HuH-7.5 (cell line): ENCODE measurements at regions not wholly inside any gene's neighbourhood (a gene's known extent, or its start where the extent isn't known, plus 50 kb on each side); places are given as distances from the start of the nearest gene placed in this dataset.
"Not testable (repeated sequence)": the region's sequence is repeated elsewhere in the genome, so short reads cannot be mapped to it uniquely, and the experiment has no call there.

ENCODE experiments used
- DNase-seq: peaks from one replicate; pipeline ENCODE4 v3.0.0; 2011; ENCODE audit warnings: low spot score

DNA sequence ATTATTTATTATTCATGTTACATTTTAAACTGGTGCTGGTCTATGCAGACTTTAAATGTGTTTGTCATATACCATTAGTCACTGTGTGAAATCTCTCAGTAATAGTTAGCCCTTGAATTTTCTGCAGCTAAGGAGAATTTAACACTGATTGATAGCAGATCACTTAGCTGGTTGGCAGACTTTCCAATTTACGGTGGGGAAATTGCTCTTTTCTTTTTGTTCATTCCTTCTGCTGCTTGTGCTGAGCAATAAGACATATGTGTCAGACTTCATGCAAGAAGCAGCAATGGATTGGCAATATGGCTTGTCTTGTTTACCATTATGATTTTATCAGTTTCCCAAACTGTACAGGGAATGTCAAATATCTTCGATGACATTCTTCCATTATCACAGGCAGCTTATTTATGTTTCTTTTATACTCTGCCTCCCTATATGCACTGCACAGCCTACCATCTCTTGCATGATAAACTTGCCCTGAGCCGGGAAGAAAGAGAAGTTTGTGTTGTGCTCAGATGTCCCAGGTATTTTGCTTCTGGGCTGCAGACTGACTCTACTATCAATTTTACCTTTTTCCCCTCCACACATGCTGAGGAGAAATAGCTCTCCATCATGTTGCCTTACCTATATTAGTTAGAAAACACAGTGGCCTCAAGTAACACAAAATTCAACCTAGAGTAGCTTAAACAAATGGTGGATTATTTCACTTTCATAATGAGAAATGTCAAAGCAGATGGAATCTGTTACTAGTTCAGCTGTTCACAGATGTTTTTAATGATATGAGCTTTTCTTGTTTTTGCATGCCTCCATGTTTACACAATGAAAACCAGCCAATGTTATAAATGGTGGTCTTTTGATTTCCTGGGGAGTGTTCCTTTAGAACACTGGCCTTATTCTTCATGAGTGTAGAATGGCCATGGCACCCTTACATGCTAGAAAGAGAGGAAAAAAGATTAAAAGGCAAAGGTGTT lies 968.1 kb upstream of the GOT2 start:
- DNase-seq, result no peak

DNA sequence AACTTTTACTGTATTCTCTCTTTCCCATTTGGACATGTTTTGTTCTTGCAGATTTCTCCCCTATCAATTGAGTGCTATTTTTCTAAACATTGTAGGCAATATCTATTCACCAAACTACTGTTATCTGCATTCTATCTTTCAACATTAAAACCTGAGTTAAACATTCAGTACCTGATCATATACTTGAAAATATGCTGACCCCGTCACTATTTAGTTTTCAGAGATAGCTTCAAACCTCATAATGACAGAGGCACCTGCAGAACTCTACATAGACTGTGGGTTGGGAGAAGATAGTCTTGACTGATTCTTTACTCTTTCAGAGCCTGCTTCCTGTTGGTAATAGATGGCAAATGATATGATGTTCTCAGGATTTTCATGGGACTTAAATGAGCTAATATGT lies 965.7 kb upstream of the GOT2 start:
- DNase-seq, result no peak

DNA sequence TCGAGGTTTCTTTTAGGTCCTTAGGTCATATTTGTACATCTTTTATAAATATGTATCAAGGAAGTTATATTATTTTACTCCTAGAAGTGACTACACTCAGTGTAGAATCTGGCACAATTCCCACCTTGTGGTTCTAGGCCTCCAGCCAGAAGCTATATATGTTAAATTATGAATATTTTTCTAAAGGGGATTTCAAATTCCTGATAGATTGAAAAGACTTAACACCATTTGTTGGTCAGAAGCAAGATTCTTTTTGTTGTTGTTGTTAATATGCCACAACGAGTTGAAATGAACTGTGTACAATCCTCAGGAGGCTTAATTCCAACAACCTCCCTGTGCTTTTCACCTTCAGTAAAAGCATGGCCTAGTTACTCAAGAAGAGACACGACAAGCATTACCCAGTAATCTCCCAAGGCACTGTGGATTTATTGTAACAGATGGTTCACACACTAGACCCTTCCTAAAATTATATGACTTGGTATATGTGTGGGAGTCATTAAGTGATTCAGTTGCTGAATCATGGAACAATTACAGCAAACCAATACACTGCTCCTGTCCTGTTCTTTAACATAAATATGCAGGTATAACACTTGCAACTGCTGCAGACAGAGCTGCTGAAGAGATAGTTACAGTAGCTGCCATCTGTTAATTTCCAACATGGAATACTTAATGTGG lies 964.4 kb upstream of the GOT2 start:
- DNase-seq, result no peak

DNA sequence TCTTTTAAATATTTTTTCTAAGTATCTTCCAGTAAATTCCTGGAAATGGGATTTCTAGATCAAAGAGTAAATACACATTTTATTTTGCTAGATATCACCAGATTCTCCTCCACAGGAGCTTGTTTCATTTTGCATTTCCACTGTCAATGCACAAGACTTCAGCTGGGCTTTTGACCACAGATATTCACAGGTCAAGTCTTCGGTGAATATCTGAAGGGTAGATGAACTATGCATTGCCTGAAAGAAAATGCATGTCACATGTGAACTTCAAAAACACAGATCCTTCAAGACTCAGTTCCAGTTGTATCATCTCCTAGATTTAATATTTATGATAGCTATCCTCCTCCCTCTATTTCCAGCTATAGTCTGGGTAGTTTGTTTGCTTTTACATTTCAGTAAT lies 963.6 kb upstream of the GOT2 start:
- no peak for DNase-seq

DNA sequence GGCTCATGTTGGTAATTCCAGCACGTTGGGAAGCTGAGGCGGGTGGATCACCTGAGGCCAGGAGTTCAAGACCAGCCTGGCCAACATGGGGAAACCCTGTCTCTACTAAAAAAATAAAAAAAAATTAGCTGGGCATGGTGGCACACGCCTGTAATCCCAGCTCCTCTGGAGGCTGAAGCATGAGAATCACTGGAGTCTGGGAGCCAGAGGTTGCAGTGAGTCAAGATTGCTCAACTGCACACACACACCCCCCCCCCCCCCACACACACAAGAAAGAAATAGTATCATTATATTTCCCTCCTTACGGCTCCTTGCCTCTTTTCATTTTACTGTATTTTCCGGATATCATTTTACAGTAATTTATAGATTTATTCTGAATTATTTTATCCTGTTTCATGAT lies 963.1 kb upstream of the GOT2 start:
- no peak for DNase-seq

DNA sequence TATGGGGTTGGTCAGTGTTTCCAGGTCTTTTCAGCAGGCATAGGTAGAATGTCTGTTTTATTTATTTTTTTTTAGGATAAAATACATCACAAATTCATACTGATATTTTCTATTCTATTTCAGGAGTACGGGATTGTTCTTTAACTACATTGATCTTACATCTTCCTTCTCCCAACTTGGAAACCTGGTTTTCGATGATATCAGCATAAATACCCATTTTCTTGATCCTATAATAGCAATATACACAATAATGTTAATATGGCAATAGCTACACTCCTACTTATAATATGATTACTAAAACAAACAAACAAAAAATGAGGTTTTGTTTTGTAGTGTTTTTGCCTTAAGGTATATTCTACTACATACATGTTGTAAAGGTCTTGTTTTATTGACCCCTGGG lies 962.4 kb upstream of the GOT2 start:
- DNase-seq, result no peak

DNA sequence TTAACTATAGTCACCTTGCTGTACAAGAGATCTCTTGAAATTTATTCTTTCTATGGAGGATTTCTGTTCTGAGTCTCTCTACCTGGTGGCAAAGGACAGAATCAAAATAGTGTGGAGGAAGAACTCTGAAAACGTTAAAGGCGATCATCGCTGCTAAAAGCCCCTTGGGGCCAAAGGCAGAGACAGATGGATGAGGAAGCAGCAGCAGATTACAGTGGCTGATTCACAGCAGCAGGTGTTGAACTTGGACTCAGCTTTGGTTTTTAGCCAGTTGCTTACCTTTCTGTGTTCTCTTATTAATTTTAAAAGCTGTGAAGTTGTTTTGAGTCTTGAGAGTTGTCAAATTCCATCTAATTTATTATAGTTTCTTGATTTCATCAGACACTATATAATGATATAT lies 956.1 kb upstream of the GOT2 start:
- no peak for DNase-seq

DNA sequence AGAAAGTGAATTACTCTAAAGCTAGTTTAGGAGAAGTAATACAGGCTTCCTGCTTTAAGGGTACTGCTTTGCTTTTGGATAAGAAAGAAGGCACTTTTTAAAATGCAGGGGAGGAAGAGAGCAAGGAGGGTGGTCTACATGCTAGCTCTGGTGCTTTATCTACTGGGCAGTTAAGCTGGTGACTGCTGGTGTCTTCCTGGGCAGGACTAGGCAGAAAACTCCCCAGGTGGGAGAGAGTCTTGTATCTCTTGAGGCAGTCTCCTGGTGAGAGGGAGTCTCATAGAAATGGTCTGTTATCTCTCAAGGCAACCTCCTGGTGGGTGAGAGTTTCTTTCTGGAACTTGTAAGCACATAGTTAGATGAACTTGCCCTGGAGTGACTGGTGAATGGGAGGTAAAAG lies 953.9 kb upstream of the GOT2 start:
- DNase-seq, result no peak

DNA sequence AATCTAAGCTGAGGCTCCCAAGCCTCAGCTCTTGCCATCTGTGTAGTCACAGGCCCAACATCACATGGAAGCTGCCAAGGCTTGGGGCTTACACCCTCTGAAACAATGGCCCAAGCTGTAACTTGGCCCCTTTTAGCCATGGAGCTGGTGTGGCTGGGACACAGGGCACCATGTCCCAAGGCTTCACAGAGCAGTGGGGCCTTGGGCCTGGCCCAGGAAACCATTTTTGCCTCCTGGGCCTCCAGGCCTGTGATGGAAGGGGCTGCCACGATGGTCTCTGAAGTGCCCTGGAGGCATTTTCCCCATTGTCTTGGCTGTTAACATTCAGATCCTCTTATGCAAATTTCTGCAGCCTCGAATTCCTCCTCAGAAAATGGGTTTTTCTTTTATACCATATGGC lies 952.3 kb upstream of the GOT2 start:
- no peak for DNase-seq

DNA sequence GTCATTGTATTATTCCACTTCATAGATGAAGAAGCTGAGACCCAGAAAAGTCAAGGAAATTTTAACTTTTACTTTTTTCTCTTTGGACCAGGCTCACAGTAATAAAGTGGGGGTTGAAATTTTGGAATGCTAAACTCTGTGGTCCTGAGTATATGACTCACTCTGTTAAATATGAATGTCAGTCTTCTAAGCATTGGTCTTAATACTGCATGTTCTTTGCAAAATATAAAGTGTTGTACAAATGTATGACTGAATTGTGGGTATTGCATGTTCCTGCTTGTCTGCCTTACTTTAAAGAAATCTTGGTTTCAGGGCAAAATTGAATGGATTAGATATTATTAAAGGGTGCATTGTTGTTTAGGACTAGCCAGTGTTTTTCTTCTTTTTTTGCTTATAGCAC lies 950.8 kb upstream of the GOT2 start:
- no peak for DNase-seq

DNA sequence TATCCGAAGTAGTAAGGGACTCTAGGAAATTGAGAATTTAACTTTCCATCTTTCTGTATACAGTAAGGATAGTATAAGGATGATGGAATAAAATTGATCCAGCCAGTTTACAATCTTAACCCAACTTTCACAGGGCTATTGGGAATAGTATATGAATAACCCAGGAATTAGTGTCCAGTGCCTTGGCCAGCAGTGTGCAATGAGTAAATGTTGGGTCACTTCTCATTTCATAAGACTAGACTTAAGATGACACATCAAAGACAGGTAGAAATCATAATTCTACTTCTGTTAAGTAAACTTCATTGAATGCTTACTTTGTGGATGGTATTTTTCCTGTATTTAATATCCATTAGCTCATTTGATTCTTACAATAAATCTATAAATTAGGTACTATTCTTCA lies 949.6 kb upstream of the GOT2 start:
- no peak for DNase-seq

DNA sequence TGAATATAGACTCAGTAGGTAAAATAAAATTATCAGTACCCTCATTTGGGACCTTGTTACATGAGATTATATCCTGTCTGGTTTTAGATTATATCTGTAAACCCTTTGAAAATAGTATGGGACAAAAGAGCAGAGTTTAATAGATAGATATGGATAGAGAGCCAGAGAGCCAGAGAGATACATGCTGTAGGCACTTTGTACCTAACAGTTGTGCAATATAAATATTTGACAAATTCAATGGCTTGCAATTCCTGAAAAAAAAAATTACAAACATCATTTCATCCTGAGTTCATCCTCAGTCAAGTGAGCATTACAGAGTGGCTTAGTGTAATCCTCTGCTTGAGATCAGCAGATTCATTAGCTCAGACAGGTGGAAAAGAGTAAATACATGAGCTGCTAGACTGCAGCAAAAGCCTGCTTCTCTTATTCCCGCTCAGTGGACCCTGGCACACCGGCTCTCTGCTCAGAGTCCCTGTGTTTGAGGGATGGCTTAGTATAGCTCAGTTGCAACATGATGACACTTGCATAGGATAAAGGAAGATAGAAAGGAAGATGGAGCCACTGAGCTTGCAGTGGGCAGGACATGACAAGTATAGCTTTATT lies 931.6 kb upstream of the GOT2 start:
- DNase-seq, result no peak

DNA sequence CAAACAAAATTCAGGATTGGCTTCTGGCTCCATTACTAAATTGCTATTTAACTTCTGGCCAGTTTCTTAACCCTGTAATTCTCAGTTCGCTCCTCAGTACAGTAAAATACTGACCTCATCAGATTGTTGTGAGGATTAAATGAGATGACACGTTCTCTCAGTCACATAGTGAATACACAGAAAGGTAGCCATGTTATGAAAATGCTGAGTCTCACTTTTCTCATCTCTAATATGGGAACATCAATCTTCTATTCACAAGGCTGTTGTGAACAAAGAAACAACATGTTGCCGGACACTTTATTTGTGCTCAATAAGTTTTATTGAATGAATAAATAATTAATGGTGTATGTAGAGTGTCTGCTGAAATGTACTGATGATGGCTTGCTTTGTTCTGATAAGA lies 924.5 kb upstream of the GOT2 start:
- no peak for DNase-seq

DNA sequence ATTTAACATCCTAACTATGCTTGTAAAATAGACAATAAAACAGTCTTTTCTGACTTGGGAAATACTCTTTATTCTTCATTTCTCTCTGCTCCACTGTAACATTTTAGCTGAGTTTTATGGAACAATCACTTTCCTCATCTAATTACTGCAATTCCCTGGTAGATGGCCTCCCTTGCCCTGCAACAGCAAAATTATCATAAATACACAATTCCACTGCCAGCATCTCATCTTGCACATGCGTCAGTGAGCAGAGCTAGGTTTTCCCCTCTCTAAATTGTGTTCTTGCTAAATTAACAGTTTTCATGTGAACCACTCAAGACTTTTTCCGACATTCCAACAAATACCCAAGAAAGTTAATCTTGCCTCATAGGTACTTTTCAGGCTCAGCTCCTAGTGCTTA lies 920.9 kb upstream of the GOT2 start:
- no peak for DNase-seq

DNA sequence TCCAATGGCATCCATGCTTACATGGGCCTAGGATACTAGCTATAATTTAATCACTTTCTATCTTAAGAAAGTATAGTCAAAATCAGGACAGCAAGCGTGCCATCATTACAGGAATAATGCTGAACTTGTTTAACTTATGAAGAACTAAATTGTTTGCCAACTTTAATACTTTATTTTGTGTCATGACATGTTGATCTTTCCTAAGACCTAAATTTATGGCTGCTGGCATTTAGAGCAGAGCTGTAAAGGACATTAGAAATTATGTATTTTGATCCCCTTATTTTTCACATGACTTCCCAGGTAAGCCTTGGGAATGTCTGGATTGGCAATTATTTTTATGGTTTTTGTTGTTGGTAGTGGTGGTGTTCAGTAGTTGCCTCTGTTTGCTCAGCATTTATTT lies 920.3 kb upstream of the GOT2 start:
- no peak for DNase-seq

DNA sequence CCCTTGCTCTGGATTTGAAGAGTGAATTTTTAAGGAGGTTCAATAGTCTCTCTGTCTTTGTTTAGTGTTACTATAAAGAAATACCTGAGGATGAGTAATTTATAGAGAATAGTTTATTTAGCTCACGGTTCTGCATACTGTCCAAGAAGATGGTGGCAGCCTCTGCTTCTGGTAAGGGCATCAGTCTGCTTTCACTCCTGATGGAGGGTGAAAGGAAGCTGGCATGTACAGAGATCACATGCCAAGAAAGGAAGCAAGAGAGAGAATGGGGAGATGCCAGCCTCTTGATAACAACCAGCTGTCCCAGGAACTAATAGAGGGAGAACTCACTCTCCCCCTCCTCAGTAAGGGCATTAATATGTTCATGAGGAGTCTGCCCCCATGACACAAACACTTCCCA lies 917.5 kb upstream of the GOT2 start:
- DNase-seq, result no peak

DNA sequence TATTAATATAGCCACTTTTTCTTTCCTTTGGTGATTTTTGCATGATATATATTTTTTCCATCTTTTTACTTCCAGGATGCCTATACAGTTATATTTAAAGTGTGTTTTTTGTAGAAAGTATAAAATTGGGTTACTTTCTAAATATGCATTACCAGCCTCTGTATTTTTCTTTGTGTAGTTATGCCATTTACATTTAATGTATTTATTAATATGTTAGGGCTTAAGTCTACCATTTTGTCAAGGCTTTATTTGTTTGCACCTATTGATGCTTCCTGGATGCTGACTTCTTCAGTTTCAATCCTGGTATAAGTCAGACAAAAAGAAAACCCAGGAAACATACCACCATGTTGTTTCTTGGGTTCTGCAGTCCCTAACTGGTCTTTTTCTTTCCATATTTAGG lies 911.1 kb upstream of the GOT2 start:
- DNase-seq, result no peak

DNA sequence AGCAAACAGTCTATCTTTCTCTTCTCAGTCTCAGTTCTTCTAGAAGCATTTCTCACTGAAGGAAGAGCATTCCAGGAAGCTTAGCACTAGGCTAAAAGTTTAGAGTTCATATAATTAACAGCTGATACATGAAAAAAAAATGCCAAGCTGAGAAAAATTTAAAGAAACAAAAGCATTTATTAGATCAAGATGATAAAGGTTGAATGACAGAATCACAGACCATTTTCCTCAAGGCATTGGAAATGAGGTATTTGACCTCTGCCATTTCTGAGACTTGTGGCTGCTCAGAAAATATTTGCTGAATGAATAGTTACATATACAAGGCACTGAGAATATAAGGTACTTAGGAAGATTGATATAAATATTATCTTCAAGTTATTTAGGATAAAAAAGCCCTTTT lies 901.6 kb upstream of the GOT2 start:
- no peak for DNase-seq

DNA sequence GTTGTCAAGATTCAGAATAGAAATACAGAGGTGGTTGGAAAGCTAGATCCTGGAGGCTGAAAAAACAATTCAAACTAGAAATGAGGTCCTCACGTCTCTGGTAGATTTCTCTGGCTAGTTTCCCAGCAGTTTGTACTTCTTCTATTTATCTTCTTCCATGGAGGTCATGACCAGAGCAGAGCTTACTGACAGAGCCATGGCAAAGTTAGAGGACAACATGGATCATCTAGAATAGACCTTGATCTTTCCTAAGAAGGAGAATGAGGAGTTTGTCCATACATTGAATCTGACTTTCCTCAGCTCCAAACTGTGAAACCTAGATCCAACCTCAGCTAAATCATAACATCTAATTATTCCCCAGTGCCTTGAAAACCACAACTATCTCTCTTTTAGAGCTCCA lies 900.8 kb upstream of the GOT2 start:
- DNase-seq, result no peak

DNA sequence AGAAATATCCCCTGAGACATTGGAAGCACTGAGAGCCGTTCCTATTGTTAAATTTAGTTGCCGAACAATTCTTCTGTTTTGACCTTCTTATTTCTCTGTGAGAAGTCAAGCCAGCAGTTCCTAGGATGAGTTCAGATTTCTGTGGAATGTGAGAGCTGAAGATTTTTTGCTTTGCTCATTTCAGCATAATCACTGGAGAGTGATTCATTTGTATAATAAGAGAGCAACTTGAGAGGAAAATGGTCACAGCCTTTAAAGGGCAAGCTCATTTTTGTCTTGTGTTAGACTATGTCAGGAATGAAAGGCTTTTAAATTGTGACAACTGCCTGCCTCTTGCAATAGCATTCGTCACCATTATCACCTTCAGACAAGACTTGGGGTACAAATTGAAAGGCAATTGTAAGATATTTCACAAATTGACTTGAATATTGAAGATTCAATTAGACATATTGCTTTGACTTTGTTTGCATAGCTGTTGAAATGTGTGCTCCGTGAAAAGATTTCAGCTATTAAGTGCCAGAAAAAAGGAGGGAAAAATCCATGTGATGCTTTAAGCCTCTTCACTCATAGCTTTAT lies 900.0 kb upstream of the GOT2 start:
- no peak for DNase-seq

DNA sequence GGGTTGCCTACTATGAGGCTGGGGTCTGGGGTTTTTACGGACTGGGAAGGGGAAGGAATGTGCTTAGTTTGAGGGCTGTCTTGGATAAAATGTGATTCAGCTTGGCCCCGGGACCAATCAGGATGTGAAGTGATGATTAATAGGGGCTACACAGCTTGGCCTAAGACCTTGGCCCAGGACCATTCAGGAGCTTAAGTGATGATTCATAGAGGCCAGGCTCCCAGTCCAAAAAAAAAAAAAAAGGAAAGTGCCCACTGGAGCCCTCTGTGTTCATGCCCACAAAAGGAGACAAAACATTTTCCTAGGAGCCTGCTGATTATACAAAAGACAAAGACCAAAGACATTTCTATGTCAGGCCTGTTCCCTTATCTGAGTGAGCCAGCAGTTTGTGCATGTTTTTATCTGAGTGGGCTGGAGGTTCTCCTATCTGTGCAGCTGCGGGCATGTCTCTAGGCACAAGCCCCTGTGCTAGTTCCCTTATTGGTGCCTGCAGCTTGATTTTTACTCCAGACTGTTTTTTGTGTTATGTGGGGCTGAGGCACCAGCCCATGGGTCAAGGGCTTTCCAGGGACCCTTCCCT lies 898.2 kb upstream of the GOT2 start:
- DNase-seq, result no peak

DNA sequence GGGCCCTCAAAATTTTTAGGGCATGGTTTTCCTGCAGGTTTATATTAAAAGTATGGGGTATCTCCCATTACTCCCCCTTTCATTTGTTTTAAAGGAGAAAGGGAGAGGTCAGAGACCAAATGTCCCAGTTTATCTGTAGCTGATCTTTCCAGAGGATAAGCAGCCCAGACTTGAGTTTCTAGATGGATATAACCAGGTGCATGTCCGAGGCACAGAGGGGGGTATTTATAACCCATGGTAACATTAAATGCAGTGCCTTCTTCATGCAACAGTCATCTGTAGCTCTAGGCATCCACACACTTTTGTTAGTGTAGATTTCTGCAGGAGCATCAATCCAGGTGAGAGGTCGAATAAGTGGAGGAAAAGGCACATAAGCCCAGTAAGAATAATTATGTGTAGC lies 890.3 kb upstream of the GOT2 start:
- DNase-seq, result not testable (repeated sequence)
